Immature natural killer cell (primary cell): ENCODE measurements at regions not wholly inside any gene's neighbourhood (a gene's known extent, or its start where the extent isn't known, plus 50 kb on each side); places are given as distances from the start of the nearest gene placed in this dataset.

ENCODE experiments used
- DNase-seq, 3 donors: peaks; one replicate each; pipeline ENCODE4 v3.0.0; 2022; ENCODE audit warnings: mixed read lengths in 1 of 3
- H3K27ac Mint-ChIP-seq, 6 donors: one replicate each; pipeline ENCODE4 v1.8.0; 2020; ENCODE audit warnings: mixed read lengths in 6 of 6, mild to moderate bottlenecking in 5 of 6, inconsistent platforms in 4 of 6, moderate library complexity in 3 of 6
- H3K27me3 Mint-ChIP-seq, 3 donors: one replicate each; pipeline ENCODE4 v1.8.0; 2020 to 2021; ENCODE audit warnings: low read depth in 3 of 3, mild to moderate bottlenecking in 3 of 3, mixed read lengths in 3 of 3, moderate library complexity in 3 of 3, inconsistent platforms in 1 of 3
- H3K36me3 Mint-ChIP-seq, 3 donors: one replicate each; pipeline ENCODE4 v1.8.0; 2020; ENCODE audit warnings: mixed read lengths in 3 of 3, inconsistent platforms in 2 of 3, mild to moderate bottlenecking in 2 of 3
- H3K4me1 Mint-ChIP-seq, 2 donors: one replicate each; pipeline ENCODE4 v1.8.0; 2020; ENCODE audit warnings: inconsistent platforms in 2 of 2, mild to moderate bottlenecking in 2 of 2, mixed read lengths in 2 of 2, moderate library complexity in 1 of 2
- H3K4me3 Mint-ChIP-seq, 5 donors: one replicate each; pipeline ENCODE4 v1.8.0; 2020; ENCODE audit warnings: mild to moderate bottlenecking in 5 of 5, mixed read lengths in 5 of 5, inconsistent platforms in 3 of 5, moderate library complexity in 3 of 5
- H3K9me3 Mint-ChIP-seq, 6 donors: one replicate each; pipeline ENCODE4 v1.8.0; 2020; ENCODE audit warnings: mild to moderate bottlenecking in 6 of 6, mixed read lengths in 6 of 6, inconsistent platforms in 4 of 6, moderate library complexity in 3 of 6

GRCh38 chr22:49048591-49048990, 779.1 kb downstream of the BRD1 start:
- H3K27me3 Mint-ChIP-seq: peaks cover 1 to 2% (median 2%) of the 10 kb centered on the region in 3 donors
- no peaks in the 10 kb centered on the region for H3K9me3 Mint-ChIP-seq
- H3K36me3 Mint-ChIP-seq: no peaks in the 10 kb centered on the region
- DNase-seq: no peak
- H3K4me1 Mint-ChIP-seq: peaks cover 0 to 3% of the 10 kb centered on the region in 2 donors
- no peak overlapping the region for H3K27ac Mint-ChIP-seq
- H3K4me3 Mint-ChIP-seq: no peak overlapping the region

GRCh38 chr22:49047447-49047846, 780.2 kb downstream of the BRD1 start:
- H3K27me3 Mint-ChIP-seq: peaks cover 1 to 4% (median 2%) of the 10 kb centered on the region in 3 donors
- H3K36me3 Mint-ChIP-seq: no peaks in the 10 kb centered on the region
- no peak overlapping the region for H3K4me3 Mint-ChIP-seq
- no peak for DNase-seq
- no peaks in the 10 kb centered on the region for H3K9me3 Mint-ChIP-seq
- no peak overlapping the region for H3K27ac Mint-ChIP-seq
- H3K4me1 Mint-ChIP-seq: peaks cover 0 to 3% of the 10 kb centered on the region in 2 donors

DNA sequence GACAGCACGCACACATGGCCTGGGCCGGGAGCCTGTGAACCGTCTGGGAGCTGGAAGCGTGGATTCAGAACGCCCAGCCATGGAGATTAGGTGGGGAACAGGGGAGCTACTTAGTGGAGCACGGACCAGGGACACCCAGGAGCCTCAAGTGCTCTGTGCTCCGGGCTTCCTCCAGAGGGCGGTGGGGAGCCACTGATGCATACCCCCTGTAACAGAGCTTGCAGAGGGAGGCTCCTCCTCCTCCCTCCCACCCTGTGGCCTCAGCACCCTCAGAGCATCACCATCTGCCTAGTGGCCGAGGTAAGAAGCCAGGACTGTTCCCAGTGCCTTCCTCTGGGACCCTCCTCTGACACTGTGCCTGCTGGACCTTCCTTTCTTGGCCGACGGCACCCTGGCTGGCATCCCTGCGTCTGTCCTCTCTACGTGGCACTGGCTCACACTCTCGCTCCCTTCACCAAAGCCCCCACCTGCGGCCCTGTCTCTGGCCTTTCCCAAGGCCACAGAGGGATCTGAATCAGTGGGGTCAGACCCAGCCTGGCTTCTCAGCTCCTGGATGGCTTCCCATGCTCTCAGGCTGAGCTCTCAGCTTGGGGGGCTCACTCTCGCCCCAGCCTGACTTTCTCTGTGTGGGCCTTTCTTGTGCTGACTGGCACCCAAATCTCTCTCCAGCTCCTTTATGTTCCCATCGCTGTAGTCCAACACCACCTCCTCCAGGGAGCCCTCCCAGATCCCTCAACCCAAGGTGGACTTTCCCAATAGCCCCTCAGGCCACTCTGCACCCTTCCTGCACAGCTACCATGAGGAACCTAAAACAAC, 780.9 kb downstream of the BRD1 start:
- Mint-ChIP-seq H3K27me3 (peaks cover 1 to 4% (median 2%) of the 10 kb centered on the region in 3 donors), H3K36me3 (no peaks in the 10 kb centered on the region), H3K9me3 (no peaks in the 10 kb centered on the region), H3K4me1 (no peaks in the 10 kb centered on the region), H3K4me3 (no peak overlapping the region), H3K27ac (no peak overlapping the region)
- no peak for DNase-seq

DNA sequence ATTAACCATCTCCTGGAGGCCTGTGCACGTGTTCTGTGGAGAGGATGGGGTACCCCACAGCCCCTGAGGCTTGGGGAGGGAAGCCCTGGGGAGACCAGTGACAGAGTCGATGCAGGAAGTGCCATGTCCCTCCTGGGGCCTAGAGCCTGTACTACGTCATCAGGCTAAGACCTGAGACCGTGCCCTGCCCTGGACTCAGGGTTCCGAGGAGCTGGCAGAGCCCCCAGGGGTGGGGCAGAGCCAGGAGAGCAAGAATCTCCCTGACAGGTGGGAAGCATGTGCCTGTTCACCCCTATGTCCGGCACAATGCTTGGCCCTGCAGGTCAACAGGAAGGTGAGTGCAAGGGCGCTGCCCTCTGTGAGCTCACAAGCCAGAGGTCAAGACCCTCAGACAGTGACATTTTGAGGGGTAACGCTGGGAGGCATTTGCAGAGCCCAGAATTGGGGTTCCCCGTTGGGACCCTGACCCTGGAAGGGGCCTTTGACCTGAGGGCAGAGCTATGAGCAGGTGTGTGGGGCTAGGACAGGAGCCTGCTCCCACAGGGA, 781.6 kb downstream of the BRD1 start:
- Mint-ChIP-seq H3K4me3 (no peak overlapping the region), H3K4me1 (no peaks in the 10 kb centered on the region), H3K27ac (no peak overlapping the region), H3K36me3 (no peaks in the 10 kb centered on the region), H3K27me3 (peaks cover 1 to 4% (median 2%) of the 10 kb centered on the region in 3 donors), H3K9me3 (no peaks in the 10 kb centered on the region)
- no peak for DNase-seq

DNA sequence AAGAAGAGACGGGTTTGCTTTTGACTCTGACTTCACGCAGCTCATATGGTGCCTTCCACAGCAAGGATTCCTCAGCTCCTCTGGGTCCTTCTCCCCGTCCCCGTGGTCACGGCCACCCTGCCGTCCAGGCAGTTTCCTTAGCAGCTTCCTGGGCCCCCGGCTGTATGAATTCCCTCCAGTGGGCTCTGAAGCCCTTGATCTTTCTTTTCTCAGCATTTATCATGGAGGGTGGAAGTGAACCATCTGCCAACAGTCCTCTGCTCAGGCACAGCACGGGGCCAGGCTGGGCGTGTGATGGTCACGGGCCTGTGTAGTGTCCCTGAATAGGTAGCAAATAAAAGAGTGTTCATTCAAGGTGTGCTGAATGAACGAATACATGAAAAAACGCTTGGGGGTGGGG, 782.4 kb downstream of the BRD1 start:
- no peaks in the 10 kb centered on the region for H3K36me3 Mint-ChIP-seq
- H3K27me3 Mint-ChIP-seq: peaks cover 1 to 6% (median 2%) of the 10 kb centered on the region in 3 donors
- H3K4me3 Mint-ChIP-seq: no peak overlapping the region
- DNase-seq: no peak
- no peaks in the 10 kb centered on the region for H3K4me1 Mint-ChIP-seq
- no peak overlapping the region for H3K27ac Mint-ChIP-seq
- no peaks in the 10 kb centered on the region for H3K9me3 Mint-ChIP-seq

DNA sequence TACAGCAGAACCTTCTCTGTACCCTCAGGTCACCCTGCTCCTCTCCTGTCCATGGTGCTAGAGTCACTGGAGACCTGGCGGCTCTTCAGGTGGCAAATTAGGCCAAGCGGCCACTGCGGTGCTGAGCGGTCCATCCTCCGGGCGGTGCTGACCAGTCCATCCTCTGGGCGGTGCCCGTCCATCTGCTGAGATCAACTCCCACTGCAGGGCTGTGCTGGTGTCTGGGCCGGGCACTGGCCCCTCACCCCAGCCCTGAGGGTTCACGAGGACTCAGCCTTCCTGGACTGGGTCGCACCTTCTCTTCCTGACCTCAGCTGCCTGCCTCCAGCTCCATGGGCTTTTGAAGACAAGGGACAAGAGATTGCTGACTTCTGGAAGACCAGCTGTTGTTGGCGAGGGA, 782.9 kb downstream of the BRD1 start:
- no peak overlapping the region for H3K4me3 Mint-ChIP-seq
- H3K4me1 Mint-ChIP-seq: no peaks in the 10 kb centered on the region
- no peaks in the 10 kb centered on the region for H3K9me3 Mint-ChIP-seq
- H3K27me3 Mint-ChIP-seq: peaks cover 0 to 5% (median 2%) of the 10 kb centered on the region in 3 donors
- no peak for DNase-seq
- H3K36me3 Mint-ChIP-seq: no peaks in the 10 kb centered on the region
- H3K27ac Mint-ChIP-seq: no peak overlapping the region

DNA sequence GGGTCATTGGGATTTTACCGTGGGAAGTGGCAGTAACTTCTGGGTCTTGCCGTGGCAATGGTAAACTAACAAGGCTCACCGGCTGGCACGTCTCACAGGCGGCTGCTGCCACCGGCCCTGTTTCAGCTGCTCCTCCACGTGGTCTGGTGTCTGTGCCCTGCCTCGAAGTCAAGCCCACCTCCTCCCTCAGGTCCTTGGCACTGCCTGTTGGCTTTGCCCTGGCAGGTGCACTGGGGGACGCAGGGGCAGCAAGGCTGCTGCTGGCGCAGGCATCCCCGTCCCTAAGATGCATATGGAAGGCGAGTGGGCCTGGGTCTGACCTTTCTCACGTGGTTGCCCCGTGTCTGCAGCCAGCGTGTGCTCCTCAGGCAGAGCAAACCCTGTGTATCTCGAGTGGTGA, 783.6 kb downstream of the BRD1 start:
- DNase-seq: no peak
- Mint-ChIP-seq H3K27me3 (peaks cover 0 to 7% (median 2%) of the 10 kb centered on the region in 3 donors), H3K4me1 (no peaks in the 10 kb centered on the region), H3K4me3 (no peak overlapping the region), H3K36me3 (no peaks in the 10 kb centered on the region), H3K9me3 (no peaks in the 10 kb centered on the region), H3K27ac (no peak overlapping the region)

GRCh38 chr22:49042877-49043859, 784.5 kb downstream of the BRD1 start:
- no peak for DNase-seq
- H3K36me3 Mint-ChIP-seq: no peaks in the 10 kb centered on the region
- H3K9me3 Mint-ChIP-seq: no peaks in the 10 kb centered on the region
- peaks cover 0 to 7% (median 2%) of the 10 kb centered on the region in 3 donors for H3K27me3 Mint-ChIP-seq
- no peak overlapping the region for H3K4me3 Mint-ChIP-seq
- no peaks in the 10 kb centered on the region for H3K4me1 Mint-ChIP-seq
- no peak overlapping the region for H3K27ac Mint-ChIP-seq

DNA sequence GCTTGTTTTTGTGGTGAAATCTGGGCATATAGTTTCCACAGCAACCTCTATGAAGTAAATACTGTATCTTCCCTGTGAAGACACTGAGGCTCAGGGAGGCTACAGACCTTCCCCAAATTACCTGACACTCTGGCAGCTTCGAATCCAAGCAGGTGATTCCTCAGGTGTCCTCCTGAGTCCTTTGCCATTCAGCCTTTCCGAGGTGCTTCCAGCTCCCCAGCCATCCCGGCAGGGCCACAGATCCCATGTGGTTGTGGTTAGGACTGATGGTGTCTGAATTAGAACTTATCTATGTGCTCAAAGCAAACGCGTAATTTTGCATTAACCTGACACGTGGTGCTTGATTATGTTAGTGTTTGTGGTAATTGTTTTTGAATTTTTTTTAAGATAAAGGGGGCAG, 785.6 kb downstream of the BRD1 start:
- no peak overlapping the region for H3K4me3 Mint-ChIP-seq
- H3K9me3 Mint-ChIP-seq: no peaks in the 10 kb centered on the region
- no peak overlapping the region for H3K27ac Mint-ChIP-seq
- H3K36me3 Mint-ChIP-seq: no peaks in the 10 kb centered on the region
- peaks cover 0 to 7% (median 2%) of the 10 kb centered on the region in 3 donors for H3K27me3 Mint-ChIP-seq
- no peak for DNase-seq
- no peaks in the 10 kb centered on the region for H3K4me1 Mint-ChIP-seq

- H3K4me1 Mint-ChIP-seq: no peaks in the 10 kb centered on the region
- no peak for DNase-seq
- H3K36me3 Mint-ChIP-seq: no peaks in the 10 kb centered on the region
- peaks cover 0 to 7% (median 2%) of the 10 kb centered on the region in 3 donors for H3K27me3 Mint-ChIP-seq
- H3K27ac Mint-ChIP-seq: no peak overlapping the region
- no peaks in the 10 kb centered on the region for H3K9me3 Mint-ChIP-seq
- H3K4me3 Mint-ChIP-seq: no peak overlapping the region
Measured at GRCh38 chr22:49040754-49041467, 786.8 kb downstream of the BRD1 start.

- H3K9me3 Mint-ChIP-seq: no peaks in the 10 kb centered on the region
- H3K27ac Mint-ChIP-seq: no peak overlapping the region
- H3K36me3 Mint-ChIP-seq: no peaks in the 10 kb centered on the region
- H3K4me1 Mint-ChIP-seq: no peaks in the 10 kb centered on the region
- peaks cover 0 to 8% (median 2%) of the 10 kb centered on the region in 3 donors for H3K27me3 Mint-ChIP-seq
- DNase-seq: no peak
- H3K4me3 Mint-ChIP-seq: no peak overlapping the region
Measured at GRCh38 chr22:49040111-49040510, 787.6 kb downstream of the BRD1 start.

- Mint-ChIP-seq H3K4me3 (no peak overlapping the region), H3K27ac (no peak overlapping the region), H3K9me3 (no peaks in the 10 kb centered on the region), H3K36me3 (no peaks in the 10 kb centered on the region), H3K4me1 (no peaks in the 10 kb centered on the region), H3K27me3 (peaks cover 0 to 8% (median 2%) of the 10 kb centered on the region in 3 donors)
- no peak for DNase-seq
Measured at GRCh38 chr22:49039625-49040024, 788.0 kb downstream of the BRD1 start.

DNA sequence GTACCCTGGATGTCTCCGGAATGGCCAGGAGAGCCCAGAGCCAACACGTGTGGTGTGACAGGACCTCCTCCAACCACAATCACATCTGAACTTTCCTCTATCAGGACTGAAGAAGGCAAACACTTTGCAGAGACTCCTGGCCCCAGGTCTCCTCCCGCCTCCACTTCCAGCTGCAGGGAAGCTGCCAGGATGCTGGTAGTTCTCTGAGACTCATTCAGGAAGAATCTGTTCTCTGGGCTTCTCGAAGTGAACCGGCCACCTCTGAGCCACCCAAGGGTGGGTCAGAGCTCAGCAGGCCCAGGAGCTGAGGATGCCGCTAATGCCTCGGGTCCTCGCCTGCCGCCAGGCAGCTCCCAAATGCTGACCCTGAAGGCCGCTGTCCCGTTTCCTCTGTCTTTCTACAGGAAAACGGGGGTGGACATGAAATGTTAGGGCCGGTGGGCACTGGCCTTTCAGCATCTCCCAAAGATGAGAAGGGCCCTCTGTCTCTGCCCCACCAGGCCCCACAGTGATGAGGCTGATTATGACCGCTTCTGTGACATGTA, 789.9 kb downstream of the BRD1 start:
- DNase-seq: no peak
- Mint-ChIP-seq H3K36me3 (no peaks in the 10 kb centered on the region), H3K4me3 (no peak overlapping the region), H3K27ac (no peak overlapping the region), H3K9me3 (no peaks in the 10 kb centered on the region), H3K4me1 (no peaks in the 10 kb centered on the region), H3K27me3 (peaks cover 0 to 6% (median 0%) of the 10 kb centered on the region in 3 donors)
